SKM-1 treated with dmso at 0.1 percent for 144 hours (cell line): ENCODE measurements at regions not wholly inside any gene's neighbourhood (a gene's known extent, or its start where the extent isn't known, plus 50 kb on each side); places are given as distances from the start of the nearest gene placed in this dataset.

Source experiments
- DNase-seq: peaks from one replicate; lab custom pipeline; 2025; ENCODE audit not compliant: unreplicated experiment; lab: John Stamatoyannopoulos, UW

- no peak for DNase-seq
These were observed 323.5 kb upstream of the NFE2L3 start for GRCh38 chr7:25828468-25828867.

DNA sequence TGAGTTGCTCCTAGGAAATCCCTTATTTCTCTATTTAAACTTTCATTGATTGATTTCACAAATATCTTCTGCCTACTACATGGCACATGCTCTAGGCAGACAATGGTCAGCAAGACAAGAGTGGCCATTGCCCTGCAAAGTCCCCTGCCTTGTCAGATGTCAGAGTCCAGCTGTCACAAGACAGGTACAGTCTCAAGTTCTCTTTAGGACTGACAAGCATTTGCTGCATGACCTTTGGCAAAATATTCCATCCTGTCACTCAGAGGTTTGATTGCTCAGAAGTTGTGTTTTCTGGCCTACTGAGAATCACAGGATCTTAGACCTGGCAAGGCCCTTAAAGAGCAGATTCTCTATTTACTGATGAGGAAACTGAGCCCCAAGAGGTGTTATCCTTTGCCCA is 322.3 kb upstream of the NFE2L3 start:
- no peak for DNase-seq

GRCh38 chr7:25830215-25830614 is 321.8 kb upstream of the NFE2L3 start:
- no peak for DNase-seq

- no peak for DNase-seq
These were observed 320.8 kb upstream of the NFE2L3 start for GRCh38 chr7:25831062-25831691.

GRCh38 chr7:25831831-25832411 is 320.1 kb upstream of the NFE2L3 start:
- DNase-seq, result no peak

DNA sequence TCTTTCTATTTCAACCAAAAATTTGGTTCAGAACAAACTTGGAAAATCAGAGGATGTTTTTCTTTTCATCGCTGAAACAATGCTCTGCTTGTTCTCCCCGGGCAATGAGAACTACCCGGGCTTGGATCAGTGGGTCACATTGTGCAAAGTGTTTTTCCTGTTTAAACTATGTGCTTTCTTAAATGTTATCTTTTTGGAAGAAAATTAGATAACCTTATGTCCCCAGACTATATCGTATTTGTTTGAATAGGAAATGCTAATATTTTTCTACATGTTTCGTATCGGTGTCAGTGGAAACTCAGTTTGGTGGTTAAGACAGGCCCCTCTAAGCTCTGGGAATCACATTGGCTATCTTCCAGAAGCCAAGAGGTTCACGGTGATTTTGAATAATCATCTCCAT is 319.5 kb upstream of the NFE2L3 start:
- no peak for DNase-seq

GRCh38 chr7:25832929-25833328 is 319.1 kb upstream of the NFE2L3 start:
- DNase-seq, result no peak

DNA sequence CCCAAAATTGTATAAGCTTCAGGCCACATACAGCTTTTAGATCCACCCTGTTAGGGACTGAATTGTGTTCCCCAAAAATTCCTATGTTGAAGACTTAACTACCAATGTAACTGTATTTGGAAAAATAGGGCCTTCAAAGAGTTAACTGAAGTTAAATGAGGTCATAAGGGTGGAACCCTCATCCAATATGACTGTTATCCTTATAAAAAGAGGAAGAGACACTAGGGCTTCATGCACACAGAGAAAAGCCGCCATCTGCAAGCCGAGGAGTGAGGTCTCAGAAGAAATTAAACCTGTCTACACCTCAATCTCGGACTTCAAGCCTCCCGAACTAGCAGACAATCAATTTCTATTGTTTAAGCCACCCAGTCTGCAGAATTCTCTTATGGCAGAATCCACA is 317.9 kb upstream of the NFE2L3 start:
- DNase-seq, result no peak

GRCh38 chr7:25835197-25835596 is 316.8 kb upstream of the NFE2L3 start:
- no peak for DNase-seq

DNA sequence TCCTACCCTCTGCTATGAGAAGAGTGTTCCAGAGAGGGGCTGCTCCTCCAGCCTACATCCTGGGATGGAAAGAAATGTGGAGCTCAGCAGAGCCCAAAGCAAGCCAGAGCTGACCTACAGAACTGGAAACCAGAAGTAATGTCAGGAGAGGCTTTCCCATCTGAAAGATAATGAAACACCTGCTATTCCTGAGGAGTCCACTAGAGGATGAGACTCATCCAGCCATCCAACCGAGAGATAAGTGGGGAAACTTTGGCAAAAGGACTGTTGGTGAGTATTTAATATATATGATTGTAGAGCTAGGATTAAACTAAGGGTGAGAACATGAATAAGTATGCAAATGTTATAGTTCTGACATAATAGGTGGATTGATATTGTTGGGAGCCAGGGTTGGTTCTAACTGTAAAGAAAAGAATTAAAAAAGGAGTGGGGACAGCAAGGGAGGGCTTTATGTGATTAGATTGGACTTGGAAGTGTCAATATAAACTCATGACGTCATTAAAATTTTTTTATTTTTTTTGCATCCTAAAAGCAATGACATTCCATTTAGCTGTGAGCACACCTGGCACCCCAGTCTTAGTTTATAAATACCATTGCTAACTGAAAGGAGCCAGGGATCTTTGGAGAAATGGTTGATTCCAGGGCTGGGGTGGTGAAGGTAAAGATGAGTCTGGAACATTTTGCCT is 312.8 kb upstream of the NFE2L3 start:
- no peak for DNase-seq

- DNase-seq, result no peak
These were observed 311.7 kb upstream of the NFE2L3 start for GRCh38 chr7:25840209-25840792.

GRCh38 chr7:25841575-25841974 is 310.4 kb upstream of the NFE2L3 start:
- no peak for DNase-seq

DNA sequence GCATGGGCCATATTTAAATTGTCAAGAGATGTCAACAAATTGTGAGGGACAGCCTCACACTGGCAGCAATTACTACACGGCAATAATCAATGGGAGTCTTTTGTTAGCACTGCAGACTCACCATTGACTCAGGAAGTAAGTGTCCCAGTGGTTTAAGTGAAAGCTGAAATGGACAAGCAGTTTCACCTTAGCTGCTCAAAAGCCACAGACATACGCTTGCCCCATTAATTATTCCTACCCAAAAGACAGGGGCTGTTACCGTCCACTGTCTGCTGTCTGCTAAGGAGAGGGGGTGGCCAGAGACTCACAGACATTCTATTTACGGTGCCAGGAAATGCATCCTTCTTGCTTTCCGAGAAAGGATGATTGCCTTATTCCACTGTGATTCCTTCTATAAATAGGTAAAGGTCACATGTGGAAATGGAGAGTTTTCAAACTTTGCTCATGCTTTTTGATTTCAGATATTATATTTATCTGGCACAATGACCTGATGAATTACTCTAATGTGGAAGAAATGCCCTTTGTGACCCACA is 309.7 kb upstream of the NFE2L3 start:
- DNase-seq, result no peak

DNA sequence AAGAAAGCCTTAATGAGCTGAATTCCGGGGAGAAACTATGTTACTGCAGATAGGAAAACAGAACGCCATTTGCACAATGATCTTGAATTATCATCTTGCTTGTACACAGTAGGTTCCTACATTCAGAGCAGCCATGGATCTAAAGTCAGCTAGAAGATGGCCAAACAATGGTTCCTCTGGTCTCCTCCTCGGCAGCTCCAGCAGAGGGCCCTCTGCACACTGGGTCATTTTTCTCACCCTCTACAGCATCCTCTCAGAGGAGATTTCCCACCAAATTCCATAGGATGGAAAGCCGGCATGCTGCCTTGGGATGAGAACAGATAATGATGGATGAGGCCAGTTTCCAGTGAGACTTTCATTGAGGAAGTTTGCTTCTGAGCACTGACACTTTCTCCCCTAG is 308.5 kb upstream of the NFE2L3 start:
- DNase-seq, result no peak

DNA sequence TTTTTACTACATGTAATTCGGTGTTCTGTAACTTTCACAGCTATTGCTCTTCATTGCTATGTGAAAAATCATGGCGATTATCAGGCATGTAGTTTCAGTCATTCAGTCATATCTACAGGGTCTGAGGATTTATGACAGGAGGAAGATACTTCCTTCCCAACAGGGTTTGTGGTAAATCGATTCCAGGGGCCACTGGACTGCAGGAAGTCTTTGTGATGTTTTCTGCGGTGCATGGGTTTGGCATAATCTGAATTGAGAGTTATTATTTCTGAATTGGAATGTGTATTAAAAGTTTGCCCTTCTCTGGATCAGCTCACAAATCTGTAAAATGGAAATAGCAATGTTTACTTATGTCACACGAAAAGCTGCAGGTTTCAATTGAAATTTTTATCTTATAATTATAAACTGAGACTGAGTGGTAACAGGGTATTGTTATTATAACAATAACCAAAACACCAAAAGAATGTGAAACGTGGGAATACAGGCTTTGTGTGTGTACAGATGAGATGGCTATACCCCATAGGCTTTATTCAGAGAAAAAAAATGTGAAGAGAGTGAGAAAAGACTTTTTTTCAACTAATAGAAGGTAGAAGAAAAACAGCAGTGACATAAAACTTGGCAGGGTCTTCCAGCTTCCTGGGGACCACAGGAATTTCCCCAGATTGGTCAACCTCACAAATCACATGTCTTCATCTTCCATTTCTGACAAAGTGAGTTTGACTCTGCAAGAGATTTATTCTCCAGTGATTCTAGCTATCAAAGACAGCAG is 307.7 kb upstream of the NFE2L3 start:
- no peak for DNase-seq

DNA sequence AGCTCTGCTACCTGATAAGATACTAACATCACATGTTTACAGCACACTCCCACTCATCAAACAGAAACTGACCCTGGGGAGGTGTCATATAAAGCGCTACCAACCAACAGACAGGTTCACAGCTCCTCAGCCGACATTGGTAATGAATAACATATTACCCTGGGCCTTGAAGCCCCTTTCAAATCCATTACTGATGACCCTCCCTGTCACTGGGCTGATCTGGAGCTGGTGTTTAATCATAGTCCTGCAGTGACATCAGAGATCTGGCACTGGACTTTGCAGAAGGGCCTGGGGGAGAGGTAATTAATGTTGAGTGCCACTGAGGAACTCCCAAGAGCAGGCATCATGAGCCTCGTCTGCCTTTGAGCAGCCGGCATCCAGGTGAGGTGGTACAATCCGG is 306.5 kb upstream of the NFE2L3 start:
- no peak for DNase-seq

GRCh38 chr7:25846722-25847121 is 305.3 kb upstream of the NFE2L3 start:
- no peak for DNase-seq

GRCh38 chr7:25847336-25848070 is 304.5 kb upstream of the NFE2L3 start:
- no peak for DNase-seq

DNA sequence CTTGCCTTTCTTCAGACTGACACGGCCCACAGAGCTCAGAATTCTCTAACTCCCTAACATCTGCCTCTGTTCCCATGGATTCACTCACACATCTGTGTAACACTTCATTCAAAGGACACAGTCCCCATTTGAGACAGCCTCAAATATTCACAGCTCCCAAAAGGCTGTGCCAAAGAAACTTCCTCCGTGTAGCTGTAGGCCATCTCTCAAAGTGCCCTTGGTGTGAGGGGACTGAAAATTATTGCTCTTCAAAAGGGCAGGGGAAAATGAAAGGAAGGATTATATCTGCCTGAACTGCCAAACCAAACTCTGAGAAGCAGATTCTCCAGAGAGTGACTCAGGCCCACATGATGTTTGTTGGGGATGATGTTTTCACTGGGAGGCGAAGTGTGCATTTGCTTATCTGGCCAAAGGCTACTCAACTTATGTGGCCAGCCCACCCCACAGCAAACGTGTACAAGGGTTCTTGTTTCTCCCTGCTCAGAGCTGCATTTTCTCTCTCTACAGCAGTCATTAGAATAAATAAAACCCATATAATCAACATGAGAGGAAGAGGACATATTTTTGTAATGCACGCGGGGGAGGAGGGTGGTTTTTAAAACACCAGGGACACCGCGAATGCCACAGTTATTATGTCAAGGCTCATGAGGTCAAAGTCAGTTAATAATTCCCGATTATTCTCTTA is 302.4 kb upstream of the NFE2L3 start:
- DNase-seq, result no peak

DNA sequence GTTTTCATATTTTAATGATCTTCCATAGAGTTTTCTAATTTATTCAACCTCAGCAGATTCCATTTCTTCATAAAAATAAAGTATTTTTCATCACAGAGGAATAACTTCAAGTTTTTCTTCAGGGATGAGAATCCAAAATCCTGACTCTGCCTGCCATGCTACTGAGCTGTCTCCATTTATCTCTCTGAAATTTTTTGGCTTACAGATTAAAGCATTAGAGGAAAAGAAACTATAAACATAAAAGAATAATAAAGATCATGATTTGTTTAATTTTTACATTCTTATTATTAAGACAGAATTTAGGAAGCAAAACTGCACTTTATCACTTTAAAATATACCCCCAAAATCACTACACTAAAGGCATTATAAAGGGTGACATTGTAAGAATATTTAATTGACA is 301.8 kb upstream of the NFE2L3 start:
- DNase-seq, result no peak
